ENCODE measurements at regions not wholly inside any gene's neighbourhood (a gene's known extent, or its start where the extent isn't known, plus 50 kb on each side); places are given as distances from the start of the nearest gene placed in this dataset.

DNA sequence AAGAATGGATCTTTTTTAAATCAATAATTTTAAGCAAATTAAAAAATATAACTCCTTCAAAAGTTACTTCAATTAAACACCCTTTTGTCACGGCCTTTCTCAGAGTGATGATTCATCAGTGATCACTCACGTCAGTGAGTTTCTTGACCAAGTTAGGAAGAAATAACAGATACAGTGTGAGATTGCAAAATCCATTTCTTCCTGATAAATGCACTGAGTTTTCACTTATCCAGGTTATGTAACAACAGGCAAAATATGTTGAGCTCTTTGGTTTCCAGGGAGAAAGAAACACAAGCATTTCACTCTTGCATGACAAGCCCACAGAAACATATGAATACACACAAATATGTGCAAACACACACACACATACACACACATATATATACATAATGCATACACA, 195.9 kb upstream of the CYRIA start:
- Histone ChIP-seq H3K4me3 (no peak overlapping the region), H3K4me2 (no peak overlapping the region), H2AFZ (no peak overlapping the region), H3K79me2 (replicated peaks; ENCODE audit: insufficient read depth) (no peaks in the 10 kb centered on the region), H3K9me2 (ENCODE audit: insufficient read depth) (no peaks in the 10 kb centered on the region), H4K20me1 (replicated peaks; ENCODE audit: insufficient read depth) (no peaks in the 10 kb centered on the region), H3F3A (replicated peaks; ENCODE audit: low read depth) (no peaks in the 10 kb centered on the region), H3K4me1 (ENCODE audit: insufficient read depth) (no peaks in the 10 kb centered on the region), H3K27ac (ENCODE audit: low read depth) (no peak overlapping the region), H3K27me3 (ENCODE audit: insufficient read depth) (no peaks in the 10 kb centered on the region), H3K36me3 (ENCODE audit: insufficient read depth) (no peaks in the 10 kb centered on the region)
- Mint-ChIP-seq H3K4me1 (no peaks in the 10 kb centered on the region), H3K27me3 (ENCODE audit: insufficient read depth, low read depth, poor library complexity) (no peaks in the 10 kb centered on the region), H3K4me3 (no peak overlapping the region), H3K36me3 (ENCODE audit: low read depth) (no peaks in the 10 kb centered on the region), H3K9me3 (peaks cover 3% of the 10 kb centered on the region; the same call in 2 of the 3 replicates), H3K27ac (no peak overlapping the region)
- TF ChIP-seq JUNB (IDR thresholded peaks at IDR 0.05; ENCODE audit: unreplicated experiment): no peak
- no peak for TF ChIP-seq POLR2AphosphoS5 (IDR thresholded peaks at IDR 0.05; ENCODE audit: low read depth)
- no peak for TF ChIP-seq ZNF114 (CRISPR knock-in tag; IDR thresholded peaks at IDR 0.05)
- TF ChIP-seq, protein P1, sequence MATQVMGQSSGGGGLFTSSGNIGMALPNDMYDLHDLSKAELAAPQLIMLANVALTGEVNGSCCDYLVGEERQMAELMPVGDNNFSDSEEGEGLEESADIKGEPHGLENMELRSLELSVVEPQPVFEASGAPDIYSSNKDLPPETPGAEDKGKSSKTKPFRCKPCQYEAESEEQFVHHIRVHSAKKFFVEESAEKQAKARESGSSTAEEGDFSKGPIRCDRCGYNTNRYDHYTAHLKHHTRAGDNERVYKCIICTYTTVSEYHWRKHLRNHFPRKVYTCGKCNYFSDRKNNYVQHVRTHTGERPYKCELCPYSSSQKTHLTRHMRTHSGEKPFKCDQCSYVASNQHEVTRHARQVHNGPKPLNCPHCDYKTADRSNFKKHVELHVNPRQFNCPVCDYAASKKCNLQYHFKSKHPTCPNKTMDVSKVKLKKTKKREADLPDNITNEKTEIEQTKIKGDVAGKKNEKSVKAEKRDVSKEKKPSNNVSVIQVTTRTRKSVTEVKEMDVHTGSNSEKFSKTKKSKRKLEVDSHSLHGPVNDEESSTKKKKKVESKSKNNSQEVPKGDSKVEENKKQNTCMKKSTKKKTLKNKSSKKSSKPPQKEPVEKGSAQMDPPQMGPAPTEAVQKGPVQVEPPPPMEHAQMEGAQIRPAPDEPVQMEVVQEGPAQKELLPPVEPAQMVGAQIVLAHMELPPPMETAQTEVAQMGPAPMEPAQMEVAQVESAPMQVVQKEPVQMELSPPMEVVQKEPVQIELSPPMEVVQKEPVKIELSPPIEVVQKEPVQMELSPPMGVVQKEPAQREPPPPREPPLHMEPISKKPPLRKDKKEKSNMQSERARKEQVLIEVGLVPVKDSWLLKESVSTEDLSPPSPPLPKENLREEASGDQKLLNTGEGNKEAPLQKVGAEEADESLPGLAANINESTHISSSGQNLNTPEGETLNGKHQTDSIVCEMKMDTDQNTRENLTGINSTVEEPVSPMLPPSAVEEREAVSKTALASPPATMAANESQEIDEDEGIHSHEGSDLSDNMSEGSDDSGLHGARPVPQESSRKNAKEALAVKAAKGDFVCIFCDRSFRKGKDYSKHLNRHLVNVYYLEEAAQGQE (IDR thresholded peaks at IDR 0.05; ENCODE audit: unreplicated experiment): no peak
- TF ChIP-seq STAT1 (IDR thresholded peaks at IDR 0.05; ENCODE audit: unreplicated experiment): no peak
- no peak for TF ChIP-seq EZH2phosphoT487 (IDR thresholded peaks at IDR 0.05; ENCODE audit: unreplicated experiment)
- no peak for TF ChIP-seq EZH2 (IDR thresholded peaks at IDR 0.05; ENCODE audit: low read depth, unreplicated experiment)
- TF ChIP-seq NANOG (IDR thresholded peaks at IDR 0.05; ENCODE audit: borderline replicate concordance): no peak
- TF ChIP-seq, protein P2, sequence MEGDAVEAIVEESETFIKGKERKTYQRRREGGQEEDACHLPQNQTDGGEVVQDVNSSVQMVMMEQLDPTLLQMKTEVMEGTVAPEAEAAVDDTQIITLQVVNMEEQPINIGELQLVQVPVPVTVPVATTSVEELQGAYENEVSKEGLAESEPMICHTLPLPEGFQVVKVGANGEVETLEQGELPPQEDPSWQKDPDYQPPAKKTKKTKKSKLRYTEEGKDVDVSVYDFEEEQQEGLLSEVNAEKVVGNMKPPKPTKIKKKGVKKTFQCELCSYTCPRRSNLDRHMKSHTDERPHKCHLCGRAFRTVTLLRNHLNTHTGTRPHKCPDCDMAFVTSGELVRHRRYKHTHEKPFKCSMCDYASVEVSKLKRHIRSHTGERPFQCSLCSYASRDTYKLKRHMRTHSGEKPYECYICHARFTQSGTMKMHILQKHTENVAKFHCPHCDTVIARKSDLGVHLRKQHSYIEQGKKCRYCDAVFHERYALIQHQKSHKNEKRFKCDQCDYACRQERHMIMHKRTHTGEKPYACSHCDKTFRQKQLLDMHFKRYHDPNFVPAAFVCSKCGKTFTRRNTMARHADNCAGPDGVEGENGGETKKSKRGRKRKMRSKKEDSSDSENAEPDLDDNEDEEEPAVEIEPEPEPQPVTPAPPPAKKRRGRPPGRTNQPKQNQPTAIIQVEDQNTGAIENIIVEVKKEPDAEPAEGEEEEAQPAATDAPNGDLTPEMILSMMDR (conservative IDR thresholded peaks at IDR 0.05; ENCODE audit: low read depth in 2 of 2): no peak
- TF ChIP-seq CREB1 (CRISPR knock-in tag; IDR thresholded peaks at IDR 0.05; ENCODE audit: low read depth): no peak
- TF ChIP-seq, protein P3, sequence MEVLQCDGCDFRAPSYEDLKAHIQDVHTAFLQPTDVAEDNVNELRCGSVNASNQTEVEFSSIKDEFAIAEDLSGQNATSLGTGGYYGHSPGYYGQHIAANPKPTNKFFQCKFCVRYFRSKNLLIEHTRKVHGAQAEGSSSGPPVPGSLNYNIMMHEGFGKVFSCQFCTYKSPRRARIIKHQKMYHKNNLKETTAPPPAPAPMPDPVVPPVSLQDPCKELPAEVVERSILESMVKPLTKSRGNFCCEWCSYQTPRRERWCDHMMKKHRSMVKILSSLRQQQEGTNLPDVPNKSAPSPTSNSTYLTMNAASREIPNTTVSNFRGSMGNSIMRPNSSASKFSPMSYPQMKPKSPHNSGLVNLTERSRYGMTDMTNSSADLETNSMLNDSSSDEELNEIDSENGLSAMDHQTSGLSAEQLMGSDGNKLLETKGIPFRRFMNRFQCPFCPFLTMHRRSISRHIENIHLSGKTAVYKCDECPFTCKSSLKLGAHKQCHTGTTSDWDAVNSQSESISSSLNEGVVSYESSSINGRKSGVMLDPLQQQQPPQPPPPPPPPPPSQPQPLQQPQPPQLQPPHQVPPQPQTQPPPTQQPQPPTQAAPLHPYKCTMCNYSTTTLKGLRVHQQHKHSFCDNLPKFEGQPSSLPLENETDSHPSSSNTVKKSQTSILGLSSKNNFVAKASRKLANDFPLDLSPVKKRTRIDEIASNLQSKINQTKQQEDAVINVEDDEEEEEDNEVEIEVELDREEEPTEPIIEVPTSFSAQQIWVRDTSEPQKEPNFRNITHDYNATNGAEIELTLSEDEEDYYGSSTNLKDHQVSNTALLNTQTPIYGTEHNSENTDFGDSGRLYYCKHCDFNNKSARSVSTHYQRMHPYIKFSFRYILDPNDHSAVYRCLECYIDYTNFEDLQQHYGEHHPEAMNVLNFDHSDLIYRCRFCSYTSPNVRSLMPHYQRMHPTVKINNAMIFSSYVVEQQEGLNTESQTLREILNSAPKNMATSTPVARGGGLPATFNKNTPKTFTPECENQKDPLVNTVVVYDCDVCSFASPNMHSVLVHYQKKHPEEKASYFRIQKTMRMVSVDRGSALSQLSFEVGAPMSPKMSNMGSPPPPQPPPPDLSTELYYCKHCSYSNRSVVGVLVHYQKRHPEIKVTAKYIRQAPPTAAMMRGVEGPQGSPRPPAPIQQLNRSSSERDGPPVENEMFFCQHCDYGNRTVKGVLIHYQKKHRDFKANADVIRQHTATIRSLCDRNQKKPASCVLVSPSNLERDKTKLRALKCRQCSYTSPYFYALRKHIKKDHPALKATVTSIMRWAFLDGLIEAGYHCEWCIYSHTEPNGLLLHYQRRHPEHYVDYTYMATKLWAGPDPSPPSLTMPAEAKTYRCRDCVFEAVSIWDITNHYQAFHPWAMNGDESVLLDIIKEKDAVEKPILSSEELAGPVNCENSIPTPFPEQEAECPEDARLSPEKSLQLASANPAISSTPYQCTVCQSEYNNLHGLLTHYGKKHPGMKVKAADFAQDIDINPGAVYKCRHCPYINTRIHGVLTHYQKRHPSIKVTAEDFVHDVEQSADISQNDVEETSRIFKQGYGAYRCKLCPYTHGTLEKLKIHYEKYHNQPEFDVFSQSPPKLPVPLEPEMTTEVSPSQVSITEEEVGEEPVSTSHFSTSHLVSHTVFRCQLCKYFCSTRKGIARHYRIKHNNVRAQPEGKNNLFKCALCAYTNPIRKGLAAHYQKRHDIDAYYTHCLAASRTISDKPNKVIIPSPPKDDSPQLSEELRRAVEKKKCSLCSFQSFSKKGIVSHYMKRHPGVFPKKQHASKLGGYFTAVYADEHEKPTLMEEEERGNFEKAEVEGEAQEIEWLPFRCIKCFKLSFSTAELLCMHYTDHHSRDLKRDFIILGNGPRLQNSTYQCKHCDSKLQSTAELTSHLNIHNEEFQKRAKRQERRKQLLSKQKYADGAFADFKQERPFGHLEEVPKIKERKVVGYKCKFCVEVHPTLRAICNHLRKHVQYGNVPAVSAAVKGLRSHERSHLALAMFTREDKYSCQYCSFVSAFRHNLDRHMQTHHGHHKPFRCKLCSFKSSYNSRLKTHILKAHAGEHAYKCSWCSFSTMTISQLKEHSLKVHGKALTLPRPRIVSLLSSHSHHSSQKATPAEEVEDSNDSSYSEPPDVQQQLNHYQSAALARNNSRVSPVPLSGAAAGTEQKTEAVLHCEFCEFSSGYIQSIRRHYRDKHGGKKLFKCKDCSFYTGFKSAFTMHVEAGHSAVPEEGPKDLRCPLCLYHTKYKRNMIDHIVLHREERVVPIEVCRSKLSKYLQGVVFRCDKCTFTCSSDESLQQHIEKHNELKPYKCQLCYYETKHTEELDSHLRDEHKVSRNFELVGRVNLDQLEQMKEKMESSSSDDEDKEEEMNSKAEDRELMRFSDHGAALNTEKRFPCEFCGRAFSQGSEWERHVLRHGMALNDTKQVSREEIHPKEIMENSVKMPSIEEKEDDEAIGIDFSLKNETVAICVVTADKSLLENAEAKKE (CRISPR knock-in tag; IDR thresholded peaks at IDR 0.05): no peak
- TF ChIP-seq ZNF331 (CRISPR knock-in tag; IDR thresholded peaks at IDR 0.05; ENCODE audit: low read depth): no peak
- TF ChIP-seq, protein P4, sequence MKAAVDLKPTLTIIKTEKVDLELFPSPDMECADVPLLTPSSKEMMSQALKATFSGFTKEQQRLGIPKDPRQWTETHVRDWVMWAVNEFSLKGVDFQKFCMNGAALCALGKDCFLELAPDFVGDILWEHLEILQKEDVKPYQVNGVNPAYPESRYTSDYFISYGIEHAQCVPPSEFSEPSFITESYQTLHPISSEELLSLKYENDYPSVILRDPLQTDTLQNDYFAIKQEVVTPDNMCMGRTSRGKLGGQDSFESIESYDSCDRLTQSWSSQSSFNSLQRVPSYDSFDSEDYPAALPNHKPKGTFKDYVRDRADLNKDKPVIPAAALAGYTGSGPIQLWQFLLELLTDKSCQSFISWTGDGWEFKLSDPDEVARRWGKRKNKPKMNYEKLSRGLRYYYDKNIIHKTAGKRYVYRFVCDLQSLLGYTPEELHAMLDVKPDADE (IDR thresholded peaks at IDR 0.05): no peak
- ATAC-seq: no peak
- DNase-seq (ENCODE audit: low spot score): no peak

All from GM23338 (cell line).